Body of pancreas (tissue), 4 donors: ENCODE measurements at regions not wholly inside any gene's neighbourhood (a gene's known extent, or its start where the extent isn't known, plus 50 kb on each side); places are given as distances from the start of the nearest gene placed in this dataset.

Experiments used
- POLR2A ChIP-seq, 3 donors: fragments of 450-650 bp; IDR thresholded peaks; one replicate each; pipeline ENCODE4 v1.6.1; 2016; ENCODE audit warnings: antibody characterized with exemption in 3 of 3, mild to moderate bottlenecking in 2 of 3
- TF ChIP-seq, protein P1 (sequence below), 7 experiments: fragments of 450-650 bp in 4 of 7; fragments of 200-600 bp in 3 of 7; sonication (generic) in 3 of 7; IDR thresholded peaks; one replicate each; pipeline ENCODE4 v1.5.1; 2016 to 2019; ENCODE audit warnings: antibody characterized with exemption in 7 of 7

DNA sequence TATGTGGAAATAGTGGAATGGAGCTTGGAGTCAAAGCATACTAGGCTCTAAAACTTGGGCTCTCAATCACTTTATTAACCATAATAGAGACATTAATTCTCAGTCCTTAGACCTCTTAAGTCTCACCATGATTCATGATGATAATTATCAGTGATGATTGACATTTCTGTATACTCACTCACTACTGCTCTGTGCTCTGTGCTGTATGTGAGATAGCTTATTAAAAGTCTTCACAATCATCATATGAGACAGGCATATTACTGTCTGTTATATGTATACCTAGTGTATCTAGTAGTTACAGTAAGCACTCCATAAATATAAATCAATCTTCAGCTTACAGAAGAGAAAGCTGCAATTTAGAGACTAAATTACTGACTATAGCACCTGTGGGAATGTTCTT, 236.0 kb upstream of the JAG1 start:
- TF ChIP-seq, protein P1, sequence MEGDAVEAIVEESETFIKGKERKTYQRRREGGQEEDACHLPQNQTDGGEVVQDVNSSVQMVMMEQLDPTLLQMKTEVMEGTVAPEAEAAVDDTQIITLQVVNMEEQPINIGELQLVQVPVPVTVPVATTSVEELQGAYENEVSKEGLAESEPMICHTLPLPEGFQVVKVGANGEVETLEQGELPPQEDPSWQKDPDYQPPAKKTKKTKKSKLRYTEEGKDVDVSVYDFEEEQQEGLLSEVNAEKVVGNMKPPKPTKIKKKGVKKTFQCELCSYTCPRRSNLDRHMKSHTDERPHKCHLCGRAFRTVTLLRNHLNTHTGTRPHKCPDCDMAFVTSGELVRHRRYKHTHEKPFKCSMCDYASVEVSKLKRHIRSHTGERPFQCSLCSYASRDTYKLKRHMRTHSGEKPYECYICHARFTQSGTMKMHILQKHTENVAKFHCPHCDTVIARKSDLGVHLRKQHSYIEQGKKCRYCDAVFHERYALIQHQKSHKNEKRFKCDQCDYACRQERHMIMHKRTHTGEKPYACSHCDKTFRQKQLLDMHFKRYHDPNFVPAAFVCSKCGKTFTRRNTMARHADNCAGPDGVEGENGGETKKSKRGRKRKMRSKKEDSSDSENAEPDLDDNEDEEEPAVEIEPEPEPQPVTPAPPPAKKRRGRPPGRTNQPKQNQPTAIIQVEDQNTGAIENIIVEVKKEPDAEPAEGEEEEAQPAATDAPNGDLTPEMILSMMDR (IDR thresholded peaks at IDR 0.05), result no peak
- no peak for TF ChIP-seq POLR2A (IDR thresholded peaks at IDR 0.05)
